ENCODE measurements at regions not wholly inside any gene's neighbourhood (a gene's known extent, or its start where the extent isn't known, plus 50 kb on each side); places are given as distances from the start of the nearest gene placed in this dataset.

DNA sequence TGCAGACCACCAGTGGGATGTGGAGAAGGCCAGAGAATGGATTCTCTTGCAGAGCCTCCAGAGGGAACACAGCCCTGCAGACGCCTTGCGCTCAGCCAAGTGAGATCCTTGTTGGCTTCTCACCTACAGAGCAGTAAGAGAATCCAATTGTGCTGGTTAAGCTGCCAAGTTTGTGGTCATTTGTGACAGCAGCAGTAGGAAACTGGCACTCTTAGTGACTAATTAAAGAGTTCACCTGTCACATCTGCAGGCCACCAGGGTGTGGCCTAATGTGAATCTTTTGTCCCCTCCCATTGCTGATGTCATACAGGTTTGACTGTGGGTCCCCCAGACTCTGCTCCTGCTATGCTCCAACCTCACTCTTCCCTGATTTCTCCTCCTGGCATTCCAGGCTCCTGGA, 235.9 kb downstream of the TFCP2L1 start:
- no peak for DNase-seq (ENCODE audit: insufficient read length, low spot score, missing footprints)
- Histone ChIP-seq H3K9me3 (ENCODE audit: low read depth, low read length) (no peaks in the 10 kb centered on the region), H3K79me2 (ENCODE audit: insufficient read depth, low read length) (no peaks in the 10 kb centered on the region), H3K27me3 (ENCODE audit: insufficient read depth, low read length) (peaks cover 10% of the 10 kb centered on the region), H3K4me3 (ENCODE audit: insufficient read depth, low read length) (no peak overlapping the region), H2AFZ (ENCODE audit: low read length) (no peak overlapping the region), H3K4me1 (ENCODE audit: insufficient read depth, low read length) (peaks cover 2% of the 10 kb centered on the region), H4K20me1 (ENCODE audit: insufficient read depth, low read length) (no peaks in the 10 kb centered on the region), H3K36me3 (ENCODE audit: insufficient read depth, low read length) (no peaks in the 10 kb centered on the region), H3K27ac (ENCODE audit: low read depth, low read length) (no peak overlapping the region), H3K4me2 (ENCODE audit: insufficient read depth, low read length) (no peak overlapping the region)
- TF ChIP-seq CTCF (IDR thresholded peaks at IDR 0.05; ENCODE audit: extremely low read depth, low read depth, low read length): no peak

GRCh38 chr2:121049950-121050585, 234.9 kb downstream of the TFCP2L1 start:
- no peak overlapping the region for H3K4me2 ChIP-seq (ENCODE audit: insufficient read depth, low read length)
- TF ChIP-seq CTCF (IDR thresholded peaks at IDR 0.05; ENCODE audit: extremely low read depth, low read depth, low read length): no peak
- H3K79me2 ChIP-seq (ENCODE audit: insufficient read depth, low read length): no peaks in the 10 kb centered on the region
- no peak overlapping the region for H2AFZ ChIP-seq (ENCODE audit: low read length)
- no peak overlapping the region for H3K27ac ChIP-seq (ENCODE audit: low read depth, low read length)
- no peak for DNase-seq (ENCODE audit: insufficient read length, low spot score, missing footprints)
- H3K4me1 ChIP-seq (ENCODE audit: insufficient read depth, low read length): peaks cover 2% of the 10 kb centered on the region
- no peaks in the 10 kb centered on the region for H4K20me1 ChIP-seq (ENCODE audit: insufficient read depth, low read length)
- peaks cover 10% of the 10 kb centered on the region for H3K27me3 ChIP-seq (ENCODE audit: insufficient read depth, low read length)
- no peak overlapping the region for H3K4me3 ChIP-seq (ENCODE audit: insufficient read depth, low read length)
- H3K36me3 ChIP-seq (ENCODE audit: insufficient read depth, low read length): no peaks in the 10 kb centered on the region
- H3K9me3 ChIP-seq (ENCODE audit: low read depth, low read length): no peaks in the 10 kb centered on the region

GRCh38 chr2:121051311-121051710, 233.7 kb downstream of the TFCP2L1 start:
- no peak overlapping the region for H3K4me2 ChIP-seq (ENCODE audit: insufficient read depth, low read length)
- no peak overlapping the region for H3K4me3 ChIP-seq (ENCODE audit: insufficient read depth, low read length)
- H3K27ac ChIP-seq (ENCODE audit: low read depth, low read length): no peak overlapping the region
- H2AFZ ChIP-seq (ENCODE audit: low read length): no peak overlapping the region
- H3K27me3 ChIP-seq (ENCODE audit: insufficient read depth, low read length): peaks cover 10% of the 10 kb centered on the region
- H3K9me3 ChIP-seq (ENCODE audit: low read depth, low read length): no peaks in the 10 kb centered on the region
- no peaks in the 10 kb centered on the region for H3K4me1 ChIP-seq (ENCODE audit: insufficient read depth, low read length)
- TF ChIP-seq CTCF (IDR thresholded peaks at IDR 0.05; ENCODE audit: extremely low read depth, low read depth, low read length): no peak
- H3K36me3 ChIP-seq (ENCODE audit: insufficient read depth, low read length): no peaks in the 10 kb centered on the region
- DNase-seq (ENCODE audit: insufficient read length, low spot score, missing footprints): no peak
- no peaks in the 10 kb centered on the region for H3K79me2 ChIP-seq (ENCODE audit: insufficient read depth, low read length)
- H4K20me1 ChIP-seq (ENCODE audit: insufficient read depth, low read length): no peaks in the 10 kb centered on the region

- Histone ChIP-seq H3K36me3 (ENCODE audit: insufficient read depth, low read length) (no peaks in the 10 kb centered on the region), H3K79me2 (ENCODE audit: insufficient read depth, low read length) (no peaks in the 10 kb centered on the region), H2AFZ (ENCODE audit: low read length) (peak overlapping the region; percentile 49), H3K9me3 (ENCODE audit: low read depth, low read length) (no peaks in the 10 kb centered on the region), H3K4me2 (ENCODE audit: insufficient read depth, low read length) (no peak overlapping the region), H4K20me1 (ENCODE audit: insufficient read depth, low read length) (no peaks in the 10 kb centered on the region), H3K27me3 (ENCODE audit: insufficient read depth, low read length) (peaks cover 10% of the 10 kb centered on the region), H3K4me3 (ENCODE audit: insufficient read depth, low read length) (no peak overlapping the region), H3K27ac (ENCODE audit: low read depth, low read length) (no peak overlapping the region), H3K4me1 (ENCODE audit: insufficient read depth, low read length) (no peaks in the 10 kb centered on the region)
- TF ChIP-seq CTCF (IDR thresholded peaks at IDR 0.05; ENCODE audit: extremely low read depth, low read depth, low read length): no peak
- no peak for DNase-seq (ENCODE audit: insufficient read length, low spot score, missing footprints)
Observed at GRCh38 chr2:121052023-121052422, 233.0 kb downstream of the TFCP2L1 start.

Measured in osteoblast (primary cell).